MCF 10A (cell line): ENCODE measurements at regions not wholly inside any gene's neighbourhood (a gene's known extent, or its start where the extent isn't known, plus 50 kb on each side); places are given as distances from the start of the nearest gene placed in this dataset.
A peak's percentile ranks its signal among the peaks of the same experiment; 100 is the strongest.

Experiments
- BruUV-seq: library from RNA; stranded (reverse); fragments of 400-500 nt; replicated peaks from 2 replicates; lab custom pipeline; 2021; lab: Mats Ljungman, UMichigan
- CTCF ChIA-PET: fragments of 300-600 bp; sonication (Branson Sonifier 250); formaldehyde crosslinking; extraction: SDS; loops from one replicate; lab custom pipeline; 2021; ENCODE audit warnings: antibody characterized with exemption, inconsistent platforms; lab: Yijun Ruan, JAX
- POLR2A ChIA-PET: fragments of 300-600, 350-650 bp; sonication (Branson Sonifier 250); formaldehyde crosslinking; extraction: SDS; loops from one replicate; lab custom pipeline; 2020; ENCODE audit warnings: antibody characterized with exemption, inconsistent platforms; lab: Yijun Ruan, JAX
- DNase-seq: peaks from one replicate; pipeline ENCODE4 v3.0.0-alpha.2; 2018; ENCODE audit not compliant: unreplicated experiment
- H3K27ac Mint-ChIP-seq: one replicate; pipeline ENCODE4 v1.8.0; 2022; ENCODE audit warnings: mild to moderate bottlenecking, low read depth, mixed read lengths; ENCODE audit not compliant: unreplicated experiment
- H3K27me3 Mint-ChIP-seq: one replicate; pipeline ENCODE4 v1.8.0; 2022; ENCODE audit warnings: mixed read lengths; ENCODE audit not compliant: insufficient read depth, unreplicated experiment
- H3K36me3 Mint-ChIP-seq: one replicate; pipeline ENCODE4 v1.8.0; 2022; ENCODE audit warnings: mild to moderate bottlenecking, moderate library complexity, mixed read lengths; ENCODE audit not compliant: insufficient read depth, unreplicated experiment
- H3K4me1 Mint-ChIP-seq: one replicate; pipeline ENCODE4 v1.8.0; 2022; ENCODE audit warnings: mixed read lengths; ENCODE audit not compliant: insufficient read depth, unreplicated experiment
- H3K4me3 Mint-ChIP-seq: one replicate; pipeline ENCODE4 v1.8.0; 2022; ENCODE audit warnings: mild to moderate bottlenecking, moderate library complexity, mixed read lengths; ENCODE audit not compliant: unreplicated experiment
- H3K9me3 Mint-ChIP-seq: one replicate; pipeline ENCODE4 v1.8.0; 2022; ENCODE audit warnings: mixed read lengths; ENCODE audit not compliant: unreplicated experiment
- intact Hi-C: fragments of 100-400 bp; cut with micrococcal nuclease; formaldehyde crosslinking; loops from 2 replicates; pipeline ENCODE4 v1.14.1; 2022
- TF ChIP-seq, protein P1 (sequence below): fragments of 200-600 bp; IDR thresholded peaks from one replicate; pipeline ENCODE4 v1.8.0; 2022; ENCODE audit warnings: antibody characterized with exemption, mild to moderate bottlenecking; ENCODE audit not compliant: unreplicated experiment

DNA sequence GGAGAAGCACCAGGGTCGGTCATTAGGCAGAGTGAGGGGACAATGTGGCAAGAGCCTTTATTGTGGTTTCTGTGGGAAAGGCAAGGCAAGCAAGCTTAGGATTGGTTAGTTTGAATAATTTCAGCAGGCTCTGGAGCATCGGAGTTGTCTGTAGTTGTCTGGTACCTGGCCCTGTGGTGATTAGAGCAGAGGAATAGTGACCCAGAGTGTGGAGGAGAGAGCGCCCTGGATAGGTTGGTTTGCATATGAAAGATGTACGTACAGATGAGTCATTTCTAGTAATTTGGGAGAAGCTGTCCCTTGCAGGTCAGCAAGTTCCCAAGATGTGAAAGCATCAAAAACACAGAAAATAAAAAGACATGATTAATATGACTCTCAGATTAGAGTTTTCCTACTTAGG, 383.1 kb upstream of the MEX3C start:
- no peaks in the 10 kb centered on the region for H3K9me3 Mint-ChIP-seq
- CTCF ChIA-PET, result no interaction called here

GRCh38 chr18:51582551-51582950, 385.1 kb upstream of the MEX3C start:
- POLR2A ChIA-PET, result no interaction called here
- Mint-ChIP-seq H3K27me3 (no peaks in the 10 kb centered on the region), H3K9me3 (no peaks in the 10 kb centered on the region)

More for the DNA sequence above, 383.1 kb upstream of the MEX3C start:
- no peak overlapping the region for H3K4me3 Mint-ChIP-seq
- H3K4me1 Mint-ChIP-seq, result no peaks in the 10 kb centered on the region
- H3K27me3 Mint-ChIP-seq, result no peaks in the 10 kb centered on the region
- intact Hi-C loops, result no loop called here
- POLR2A ChIA-PET, result no interaction called here
- no peaks in the 10 kb centered on the region for H3K36me3 Mint-ChIP-seq
- H3K27ac Mint-ChIP-seq, result no peak overlapping the region
- BruUV-seq, result no TSS peak
- no peak for DNase-seq
- TF ChIP-seq, protein P1, sequence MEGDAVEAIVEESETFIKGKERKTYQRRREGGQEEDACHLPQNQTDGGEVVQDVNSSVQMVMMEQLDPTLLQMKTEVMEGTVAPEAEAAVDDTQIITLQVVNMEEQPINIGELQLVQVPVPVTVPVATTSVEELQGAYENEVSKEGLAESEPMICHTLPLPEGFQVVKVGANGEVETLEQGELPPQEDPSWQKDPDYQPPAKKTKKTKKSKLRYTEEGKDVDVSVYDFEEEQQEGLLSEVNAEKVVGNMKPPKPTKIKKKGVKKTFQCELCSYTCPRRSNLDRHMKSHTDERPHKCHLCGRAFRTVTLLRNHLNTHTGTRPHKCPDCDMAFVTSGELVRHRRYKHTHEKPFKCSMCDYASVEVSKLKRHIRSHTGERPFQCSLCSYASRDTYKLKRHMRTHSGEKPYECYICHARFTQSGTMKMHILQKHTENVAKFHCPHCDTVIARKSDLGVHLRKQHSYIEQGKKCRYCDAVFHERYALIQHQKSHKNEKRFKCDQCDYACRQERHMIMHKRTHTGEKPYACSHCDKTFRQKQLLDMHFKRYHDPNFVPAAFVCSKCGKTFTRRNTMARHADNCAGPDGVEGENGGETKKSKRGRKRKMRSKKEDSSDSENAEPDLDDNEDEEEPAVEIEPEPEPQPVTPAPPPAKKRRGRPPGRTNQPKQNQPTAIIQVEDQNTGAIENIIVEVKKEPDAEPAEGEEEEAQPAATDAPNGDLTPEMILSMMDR, result no peak

DNA sequence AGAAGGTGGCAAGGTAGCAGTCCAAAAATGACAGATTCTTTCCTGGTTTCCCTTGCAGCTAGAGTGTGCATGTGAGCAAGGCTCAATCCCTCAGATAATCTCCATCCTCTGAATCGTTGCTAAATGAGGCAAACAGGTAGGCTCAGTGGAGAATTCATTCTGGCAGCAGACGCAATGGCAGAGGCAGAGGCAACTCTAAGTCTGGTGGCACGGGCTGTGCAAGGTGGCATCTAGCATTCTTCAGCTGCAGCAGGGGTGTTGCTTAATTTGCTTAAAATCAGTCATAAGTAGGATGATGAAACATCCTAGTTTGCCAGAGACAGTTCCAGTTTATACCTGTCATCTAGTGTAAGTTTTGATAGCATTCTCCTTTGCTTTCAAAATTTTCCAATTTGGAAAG, 391.1 kb upstream of the MEX3C start:
- intact Hi-C loops, result loop anchor here (2.0 kb wide), 1 partner anchor 26 kb away; no protein-coding TSS in a partner anchor

More at GRCh38 chr18:51582551-51582950, 385.1 kb upstream of the MEX3C start:
- Mint-ChIP-seq H3K4me3 (no peak overlapping the region), H3K4me1 (no peaks in the 10 kb centered on the region), H3K36me3 (no peaks in the 10 kb centered on the region), H3K27ac (no peak overlapping the region)
- intact Hi-C loops, result no loop called here
- BruUV-seq, result no TSS peak
- no peak for DNase-seq
- TF ChIP-seq, protein P1, result no peak
- CTCF ChIA-PET, result interaction anchor here (1.2 kb wide), 1 partner anchor 39 kb away, joined by 4 read pairs; no protein-coding TSS in a partner anchor

GRCh38 chr18:51593931-51594330, 396.4 kb upstream of the MEX3C start:
- H3K27ac Mint-ChIP-seq, result no peak overlapping the region
- CTCF ChIA-PET, result interaction anchor here (1.7 kb wide), 1 partner anchor 16 kb away, joined by 5 read pairs; no protein-coding TSS in a partner anchor

More for the DNA sequence above, 391.1 kb upstream of the MEX3C start:
- no peaks in the 10 kb centered on the region for H3K9me3 Mint-ChIP-seq
- H3K27me3 Mint-ChIP-seq, result no peaks in the 10 kb centered on the region
- BruUV-seq, result no TSS peak
- CTCF ChIA-PET, result interaction anchor here (0.7 kb wide), 1 partner anchor 1043 kb away, joined by 4 read pairs; no protein-coding TSS in a partner anchor
- TF ChIP-seq, protein P1, result no peak
- H3K4me3 Mint-ChIP-seq, result no peak overlapping the region
- peak; percentile 42 for DNase-seq
- H3K4me1 Mint-ChIP-seq, result peaks cover 5% of the 10 kb centered on the region
- no peak overlapping the region for H3K27ac Mint-ChIP-seq
- no peaks in the 10 kb centered on the region for H3K36me3 Mint-ChIP-seq
- POLR2A ChIA-PET, result interaction anchor here (0.6 to 1.0 kb wide), 2 partner anchors 14 to 451 kb away, joined by 3 read pairs; no protein-coding TSS in a partner anchor

More at GRCh38 chr18:51593931-51594330, 396.4 kb upstream of the MEX3C start:
- peaks cover 2% of the 10 kb centered on the region for H3K4me1 Mint-ChIP-seq
- no peak overlapping the region for H3K4me3 Mint-ChIP-seq
- intact Hi-C loops, result no loop called here
- no TSS peak for BruUV-seq
- POLR2A ChIA-PET, result no interaction called here
- no peaks in the 10 kb centered on the region for H3K27me3 Mint-ChIP-seq
- TF ChIP-seq, protein P1, result no peak
- DNase-seq, result no peak
- H3K9me3 Mint-ChIP-seq, result peaks cover 10% of the 10 kb centered on the region
- H3K36me3 Mint-ChIP-seq, result peaks cover 4% of the 10 kb centered on the region
